CD4-positive, alpha-beta T cell treated with Interleukin-17A for 1 hour (primary cell): ENCODE measurements at regions not wholly inside any gene's neighbourhood (a gene's known extent, or its start where the extent isn't known, plus 50 kb on each side); places are given as distances from the start of the nearest gene placed in this dataset.
"Not testable (repeated sequence)": the region's sequence is repeated elsewhere in the genome, so short reads cannot be mapped to it uniquely, and the experiment has no call there.

ENCODE experiments used
- DNase-seq: peaks from one replicate; pipeline ENCODE4 v3.0.0-alpha.2; 2020

DNA sequence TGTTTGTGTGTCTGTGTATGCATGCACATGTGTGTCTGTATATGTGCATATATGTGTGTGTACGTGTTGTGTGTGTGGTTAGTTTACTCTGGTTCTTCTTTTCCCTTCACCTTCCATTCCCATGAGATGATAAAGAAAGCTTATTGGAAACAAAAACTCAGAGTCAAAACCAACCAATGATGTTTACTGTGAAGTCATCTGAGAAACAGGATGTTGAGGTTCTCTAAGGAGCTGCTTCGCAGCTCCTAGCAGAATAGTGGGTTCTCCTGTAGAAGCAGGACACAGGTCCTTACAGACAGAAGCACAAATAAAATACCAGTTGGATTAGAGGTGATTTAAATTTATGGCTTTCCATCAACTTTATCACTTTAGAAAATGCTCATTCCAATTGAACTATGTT, 256.1 kb upstream of the PLET1 start:
- no peak for DNase-seq

DNA sequence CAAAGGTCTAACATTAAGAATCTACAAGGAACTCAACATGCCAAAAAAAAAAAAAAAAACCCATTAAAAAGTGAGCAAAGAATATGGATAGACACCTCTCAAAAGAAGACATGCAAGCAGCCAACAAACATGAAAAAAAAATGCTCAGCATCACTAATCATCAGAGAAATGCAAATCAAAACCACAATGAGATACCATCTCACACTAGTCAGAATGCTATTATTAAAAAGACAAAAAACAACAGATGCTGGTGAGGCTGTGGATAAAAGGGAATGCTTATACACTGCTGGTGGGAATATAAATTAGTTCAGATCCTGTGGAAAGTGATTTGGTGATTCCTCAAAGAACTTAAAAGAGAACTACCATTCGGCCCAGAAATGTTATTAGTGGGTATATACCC, 257.7 kb upstream of the PLET1 start:
- no peak for DNase-seq

GRCh38 chr11:112519751-112520150, 259.1 kb upstream of the PLET1 start:
- no peak for DNase-seq

GRCh38 chr11:112520354-112520753, 259.7 kb upstream of the PLET1 start:
- DNase-seq = no peak

- DNase-seq = no peak
Measured at GRCh38 chr11:112522536-112522935, 261.9 kb upstream of the PLET1 start.

DNA sequence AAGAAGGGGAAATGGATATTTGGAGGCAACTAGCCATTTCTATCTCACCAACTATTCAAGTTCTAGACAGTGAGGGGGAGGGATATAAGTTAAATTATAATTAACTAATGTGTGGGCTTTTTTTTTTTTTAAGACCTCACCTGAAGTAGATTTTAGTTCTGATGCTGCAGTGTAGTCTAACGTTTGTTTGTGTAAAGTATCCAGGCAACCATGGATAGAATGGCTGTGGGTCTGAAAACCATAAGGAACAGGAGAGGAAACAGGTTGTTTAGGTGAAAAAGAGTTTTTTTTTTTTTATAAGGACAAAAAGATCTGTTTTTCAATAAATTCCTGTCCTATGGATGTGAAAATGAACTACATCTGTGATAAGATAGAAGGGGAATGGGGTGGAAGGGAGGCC, 262.4 kb upstream of the PLET1 start:
- no peak for DNase-seq

- DNase-seq = no peak
Measured at GRCh38 chr11:112523477-112523876, 262.8 kb upstream of the PLET1 start.

DNA sequence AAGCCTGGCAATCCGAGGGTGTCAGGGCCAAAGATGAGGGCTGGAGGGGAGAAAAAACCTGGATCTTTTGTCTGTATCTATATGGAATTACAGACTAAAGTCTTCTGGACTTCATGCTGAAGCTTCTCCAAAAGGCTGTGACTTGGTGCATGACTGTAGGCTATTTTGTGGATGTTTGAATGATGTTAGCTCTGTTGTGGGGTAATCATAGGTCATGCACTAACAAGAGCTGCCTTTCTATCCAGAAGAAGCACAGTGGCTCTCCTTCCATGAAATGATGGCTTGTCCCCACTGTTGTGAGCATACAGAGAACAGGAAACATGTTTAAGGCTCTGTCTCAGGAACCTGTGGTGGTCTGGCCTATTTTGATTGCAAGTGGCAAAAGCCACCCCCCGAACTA, 263.3 kb upstream of the PLET1 start:
- no peak for DNase-seq

GRCh38 chr11:112524798-112525197, 264.1 kb upstream of the PLET1 start:
- DNase-seq = no peak

DNA sequence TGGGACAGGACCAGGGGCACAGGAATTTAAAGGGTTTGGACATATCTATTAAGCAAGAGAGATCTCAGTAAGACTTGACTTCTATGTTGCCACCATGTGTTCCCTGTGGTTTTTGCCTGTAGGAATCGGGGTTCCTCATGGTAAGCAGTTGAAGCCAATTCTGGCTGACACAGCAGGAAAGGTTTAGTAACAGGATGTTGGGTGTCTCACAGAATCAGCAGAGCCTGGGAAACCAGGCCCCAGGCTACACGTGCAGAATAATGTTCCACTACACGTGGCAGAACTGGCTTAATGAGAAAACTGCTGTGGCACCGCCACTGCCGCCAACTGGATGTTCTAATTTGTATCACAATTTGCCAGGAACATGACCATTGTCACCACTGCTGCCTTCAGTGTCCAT, 264.6 kb upstream of the PLET1 start:
- no peak for DNase-seq

DNA sequence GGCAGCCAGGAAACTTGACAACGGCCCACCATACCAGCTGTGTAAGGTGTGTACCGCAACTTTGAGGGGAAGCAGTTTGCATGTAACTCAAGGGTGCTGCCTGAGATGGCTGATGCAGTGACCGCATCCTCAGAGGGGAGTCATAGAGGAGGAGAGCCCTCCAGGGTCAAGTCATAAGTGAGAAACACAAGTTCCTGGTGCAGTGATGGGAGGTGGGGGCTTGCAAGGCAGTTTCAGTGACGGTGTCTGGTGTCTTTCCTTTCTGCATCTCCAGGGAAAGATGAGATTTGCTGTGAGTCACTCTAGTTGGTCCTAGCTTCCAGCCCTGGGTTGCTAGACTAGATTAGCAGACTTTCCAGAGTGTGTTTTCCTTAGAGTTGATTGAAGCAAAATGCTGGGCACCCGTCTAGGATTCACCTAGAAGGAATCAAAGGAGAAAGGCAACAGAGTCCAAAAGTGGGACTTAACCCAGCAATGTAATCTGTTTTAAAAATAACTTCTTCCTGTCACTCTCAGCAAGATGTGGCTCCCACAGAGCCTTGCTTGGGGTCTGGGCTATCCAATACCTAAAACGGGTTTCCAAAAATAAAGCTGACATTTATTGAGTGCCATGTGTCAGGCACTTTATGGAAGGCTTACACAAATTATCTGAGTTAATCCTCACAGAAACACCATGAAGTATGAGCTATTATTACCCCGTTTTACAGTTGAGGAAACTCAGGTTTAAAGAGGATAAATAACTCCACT, 265.4 kb upstream of the PLET1 start:
- no peak for DNase-seq

DNA sequence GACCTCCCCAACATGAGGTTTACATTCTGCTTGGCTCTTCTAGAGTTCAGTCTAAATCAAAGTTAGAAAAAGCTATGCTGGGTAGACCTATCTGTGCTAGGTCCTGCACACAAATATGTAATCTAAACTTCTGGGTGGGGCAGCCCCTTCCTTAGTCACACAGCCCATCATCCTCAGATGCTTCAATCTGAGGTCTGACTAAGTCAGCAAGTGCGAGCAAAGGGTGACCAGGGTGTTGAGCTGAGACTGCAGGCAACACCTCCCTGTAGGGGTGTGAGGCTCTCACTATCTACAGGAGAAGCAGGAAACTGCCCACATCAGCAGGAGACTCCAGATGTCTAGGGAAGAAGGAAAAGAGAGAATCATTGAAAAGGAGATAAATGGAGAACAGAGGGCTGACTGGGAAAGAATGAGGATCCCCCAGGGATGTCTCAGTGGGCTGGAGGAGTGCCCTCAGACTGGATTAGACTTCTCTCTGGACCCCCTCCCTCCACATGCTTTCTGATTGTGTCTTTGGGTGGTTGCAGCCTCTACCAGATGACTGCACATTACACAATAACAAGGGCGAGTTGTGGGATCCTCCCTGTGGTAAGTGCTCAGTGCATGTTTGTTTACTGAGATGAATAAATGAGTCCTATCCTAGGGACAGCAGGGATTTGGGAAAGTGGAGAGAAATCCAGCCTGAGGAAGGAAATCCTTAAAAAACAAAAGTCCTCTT, 266.2 kb upstream of the PLET1 start:
- DNase-seq = no peak

DNA sequence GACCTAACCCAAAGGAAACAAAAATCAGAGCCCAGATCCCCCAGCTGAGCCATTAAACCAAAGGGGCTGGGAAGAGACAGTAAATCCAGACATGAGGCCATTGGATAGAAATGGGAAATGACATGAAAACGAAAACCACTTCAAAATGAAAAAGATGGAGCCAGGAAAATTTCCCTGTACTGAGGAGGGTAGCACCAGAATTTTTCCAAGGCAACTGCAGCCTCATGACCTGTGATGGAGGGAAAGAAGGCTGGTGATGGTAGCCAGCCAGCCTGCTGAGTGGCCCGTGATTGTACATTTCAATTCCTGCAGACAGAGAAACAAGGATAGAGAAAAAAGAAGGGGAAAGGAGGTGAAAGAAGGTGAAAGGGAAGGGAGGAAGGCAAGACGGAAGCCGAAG, 268.4 kb upstream of the PLET1 start:
- no peak for DNase-seq

GRCh38 chr11:112532506-112532905, 271.8 kb upstream of the PLET1 start:
- DNase-seq = no peak

- DNase-seq = no peak
Measured at GRCh38 chr11:112533682-112534081, 273.0 kb upstream of the PLET1 start.

- no peak for DNase-seq
Measured at GRCh38 chr11:112534208-112534607, 273.5 kb upstream of the PLET1 start.

DNA sequence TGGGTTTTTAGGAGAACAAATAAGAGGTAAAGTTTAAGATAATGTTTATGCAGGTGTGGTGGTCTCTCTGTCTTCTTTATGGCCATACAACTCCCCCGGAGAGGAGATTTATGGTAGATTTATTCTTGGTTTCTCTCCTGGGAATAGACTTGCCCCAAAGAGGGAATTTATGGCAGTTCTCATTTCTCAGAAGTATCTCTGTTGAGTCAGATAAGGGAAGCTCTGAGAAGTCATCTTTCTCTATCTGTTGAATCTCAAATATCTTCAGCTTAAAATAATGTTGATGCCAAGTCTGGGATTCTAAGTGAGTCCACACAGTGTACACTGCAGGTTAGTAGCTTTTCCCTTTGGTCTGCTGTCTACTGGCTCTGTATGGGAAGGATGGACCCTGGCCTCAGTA, 276.4 kb upstream of the PLET1 start:
- no peak for DNase-seq

DNA sequence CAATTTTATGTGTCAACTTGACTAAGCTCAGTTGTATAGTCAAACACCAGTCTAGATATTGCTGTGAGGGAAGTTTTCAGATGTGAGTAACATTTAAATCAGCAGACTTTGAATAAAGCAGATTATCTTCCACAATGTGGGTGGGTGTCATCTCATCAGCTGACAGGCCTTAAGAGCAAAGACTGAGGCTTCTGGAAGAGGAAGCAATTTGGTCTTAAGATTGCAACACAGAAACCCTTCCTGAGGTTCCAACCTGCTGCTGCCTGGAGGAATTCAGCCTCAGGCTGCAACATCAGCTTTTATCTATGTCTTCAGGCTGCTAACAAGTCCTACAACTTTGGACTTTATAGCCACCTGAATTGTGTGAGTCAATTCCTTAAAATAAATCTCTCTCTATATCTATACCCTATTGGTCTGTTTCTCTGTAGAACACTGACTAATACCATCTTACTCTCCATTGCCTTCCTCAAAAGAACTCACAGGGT, 277.2 kb upstream of the PLET1 start:
- no peak for DNase-seq

DNA sequence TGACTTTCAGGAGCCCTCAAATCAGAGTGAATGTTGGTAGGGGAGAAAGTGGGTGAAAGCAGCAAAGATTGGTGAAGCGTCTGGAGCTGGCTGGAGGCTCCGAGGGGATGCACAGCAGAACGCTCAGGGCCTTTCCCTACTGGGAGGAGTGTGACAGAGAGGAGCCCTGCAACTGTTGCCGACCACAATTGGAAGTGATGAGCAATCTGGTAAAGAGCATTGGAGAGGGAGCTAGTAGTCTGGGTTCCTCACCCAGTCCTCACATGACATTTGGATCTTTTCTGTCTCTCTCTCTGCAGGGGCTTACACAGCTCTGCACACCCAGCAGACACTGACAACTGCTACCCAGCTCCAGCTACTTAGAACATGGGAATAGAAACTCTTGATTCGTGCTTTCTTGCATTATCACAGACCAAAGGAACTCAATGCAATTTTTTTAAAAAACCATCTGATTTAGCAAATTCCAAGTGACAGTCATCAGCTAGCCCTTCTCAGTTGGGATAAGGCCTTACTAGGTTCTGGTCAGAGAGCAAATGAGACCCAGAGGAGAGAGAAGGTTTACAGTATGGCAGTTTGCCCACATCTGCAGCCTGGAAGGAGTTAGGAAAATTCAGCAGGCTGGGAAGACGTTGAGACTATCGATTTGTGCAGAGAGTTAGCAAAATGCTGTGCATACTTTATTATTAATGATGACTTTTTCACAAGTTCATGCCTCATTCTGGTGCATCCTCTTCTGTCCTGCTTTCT, 278.0 kb upstream of the PLET1 start:
- no peak for DNase-seq

GRCh38 chr11:112539281-112539555, 278.6 kb upstream of the PLET1 start:
- DNase-seq = not testable (repeated sequence)

- DNase-seq = no peak
Measured at GRCh38 chr11:112539741-112540140, 279.1 kb upstream of the PLET1 start.

GRCh38 chr11:112540261-112540660, 279.6 kb upstream of the PLET1 start:
- DNase-seq = no peak

DNA sequence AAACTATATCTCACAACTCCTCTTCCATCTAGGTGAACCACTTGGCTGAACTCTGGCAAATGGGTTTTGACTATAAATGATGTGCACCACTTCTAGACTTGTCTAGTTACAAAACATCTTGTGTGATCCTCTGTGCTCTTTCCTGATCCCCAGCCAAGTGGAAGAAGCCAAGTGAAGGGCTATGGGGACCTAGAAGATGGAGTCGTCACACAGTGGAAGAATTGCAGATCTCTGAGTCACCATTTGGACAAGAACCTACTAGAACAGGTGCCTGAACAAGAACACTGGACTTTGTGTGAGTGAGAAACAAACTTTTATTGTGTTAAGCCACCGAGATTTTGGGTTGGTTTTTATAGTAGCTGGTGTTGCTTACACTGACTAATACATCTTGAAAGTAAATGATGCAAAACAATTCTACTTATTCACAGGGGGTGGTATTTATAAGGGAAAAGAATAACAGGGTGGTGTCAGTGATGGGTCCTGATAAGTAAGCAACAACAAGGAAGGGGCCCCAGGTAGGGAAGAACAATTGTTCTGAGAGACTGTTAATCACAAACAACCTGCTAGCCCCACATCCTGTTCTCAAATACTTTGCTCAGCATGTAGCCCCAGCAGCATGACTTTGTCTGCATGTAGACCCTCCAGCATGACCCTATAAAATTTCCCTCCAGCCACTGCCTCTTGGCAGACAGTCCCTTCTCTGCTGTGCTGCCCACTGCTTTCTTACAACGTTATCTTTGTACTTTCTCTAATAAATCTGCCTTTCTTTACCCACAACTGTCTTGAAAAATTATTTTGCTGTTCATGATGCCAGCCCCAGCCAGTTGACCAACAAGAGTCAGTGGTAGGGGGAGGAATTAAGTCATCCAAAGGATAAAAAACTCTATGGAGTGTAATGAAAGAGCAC, 280.7 kb upstream of the PLET1 start:
- no peak for DNase-seq
